ENCODE measurements at regions not wholly inside any gene's neighbourhood (a gene's known extent, or its start where the extent isn't known, plus 50 kb on each side); places are given as distances from the start of the nearest gene placed in this dataset.

GRCh38 chr4:148495463-148495862, 53.2 kb upstream of the NR3C2 start:
- H3K27me3 ChIP-seq (ENCODE audit: low read length), result no peaks in the 10 kb centered on the region
- no peaks in the 10 kb centered on the region for H3F3A ChIP-seq (ENCODE audit: low read length, unreplicated experiment)
- H3K4me3 ChIP-seq (ENCODE audit: low read length), result no peak overlapping the region
- no peaks in the 10 kb centered on the region for H3K9me2 ChIP-seq (replicated peaks; ENCODE audit: low read length)
- intact Hi-C loops (cut with micrococcal nuclease), result no loop called here
- no peak overlapping the region for H3K9ac ChIP-seq (ENCODE audit: low read length)
- no peak overlapping the region for H3K4me2 ChIP-seq (ENCODE audit: low read length)
- H3K79me2 ChIP-seq (ENCODE audit: low read length), result no peaks in the 10 kb centered on the region
- no peaks in the 10 kb centered on the region for H4K20me1 ChIP-seq (ENCODE audit: low read length)
- H3K27ac ChIP-seq (ENCODE audit: low read length), result no peak overlapping the region
- ATAC-seq (no peak), DNase-seq (no peak)
- ChIA-PET CTCF (no interaction called here), POLR2A (ENCODE audit: unreplicated experiment) (no interaction called here)
- TF ChIP-seq EZH2phosphoT487 (IDR thresholded peaks at IDR 0.05; ENCODE audit: borderline replicate concordance, low read length), result no peak
- TF ChIP-seq EZH2 (IDR thresholded peaks at IDR 0.05; ENCODE audit: low read length, unreplicated experiment), result no peak
- TF ChIP-seq CTCF (conservative IDR thresholded peaks at IDR 0.05; ENCODE audit: low read depth, low read length), result no peak
- no peak overlapping the region for H2AFZ ChIP-seq (ENCODE audit: low read length)
- H3K9me3 ChIP-seq (ENCODE audit: low read length), result no peaks in the 10 kb centered on the region
- no TSS peak for BruUV-seq (replicated peaks)
- no peaks in the 10 kb centered on the region for H3K36me3 ChIP-seq (ENCODE audit: low read depth, low read length)
- H3K4me1 ChIP-seq (ENCODE audit: insufficient read depth, low read length), result no peaks in the 10 kb centered on the region

Measured in PC-3 (cell line).